RWPE2 (cell line): ENCODE measurements at regions not wholly inside any gene's neighbourhood (a gene's known extent, or its start where the extent isn't known, plus 50 kb on each side); places are given as distances from the start of the nearest gene placed in this dataset.

Source experiments
- ATAC-seq: fragments of 200-7000 bp; cut with Tn5 transposase; 3 replicates; pipeline ENCODE4 v1.9.1; 2021; ENCODE audit warnings: low read depth
- DNase-seq: peaks from one replicate; pipeline ENCODE4 v3.0.0-alpha.2; 2020; ENCODE audit warnings: low spot score
- H3K27ac ChIP-seq: fragments of 450-650 bp; 2 replicates; pipeline ENCODE4 v1.5.1; 2017; ENCODE audit warnings: mild to moderate bottlenecking; ENCODE audit not compliant: poor library complexity, severe bottlenecking
- H3K27me3 ChIP-seq: fragments of 250-450 bp; sonication (Bioruptor Pico); 2 replicates; pipeline ENCODE4 v1.5.1; 2021; ENCODE audit warnings: mild to moderate bottlenecking, moderate library complexity; ENCODE audit not compliant: insufficient read depth, poor library complexity, severe bottlenecking
- H3K36me3 ChIP-seq: fragments of 250-450 bp; sonication (Bioruptor Pico); 2 replicates; pipeline ENCODE4 v1.5.1; 2020; ENCODE audit warnings: low read depth, mild to moderate bottlenecking, moderate library complexity
- H3K4me1 ChIP-seq: fragments of 250-450 bp; sonication (Bioruptor Pico); 2 replicates; pipeline ENCODE4 v1.5.1; 2021; ENCODE audit warnings: mild to moderate bottlenecking, moderate library complexity; ENCODE audit not compliant: insufficient read depth, poor library complexity, severe bottlenecking
- H3K4me3 ChIP-seq: fragments of 250-450 bp; sonication (Bioruptor Pico); 2 replicates; pipeline ENCODE4 v1.5.1; 2021; ENCODE audit warnings: mild to moderate bottlenecking, moderate library complexity; ENCODE audit not compliant: severe bottlenecking
- H3K9me3 ChIP-seq: fragments of 250-450 bp; sonication (Bioruptor Pico); 2 replicates; pipeline ENCODE4 v1.5.1; 2021; ENCODE audit warnings: mild to moderate bottlenecking, moderate library complexity; ENCODE audit not compliant: severe bottlenecking
- TF ChIP-seq, protein P1 (sequence below): fragments of 450-650 bp; IDR thresholded peaks from one replicate; pipeline ENCODE4 v1.5.1; 2017; ENCODE audit warnings: mild to moderate bottlenecking, moderate library complexity; ENCODE audit not compliant: poor library complexity, severe bottlenecking

DNA sequence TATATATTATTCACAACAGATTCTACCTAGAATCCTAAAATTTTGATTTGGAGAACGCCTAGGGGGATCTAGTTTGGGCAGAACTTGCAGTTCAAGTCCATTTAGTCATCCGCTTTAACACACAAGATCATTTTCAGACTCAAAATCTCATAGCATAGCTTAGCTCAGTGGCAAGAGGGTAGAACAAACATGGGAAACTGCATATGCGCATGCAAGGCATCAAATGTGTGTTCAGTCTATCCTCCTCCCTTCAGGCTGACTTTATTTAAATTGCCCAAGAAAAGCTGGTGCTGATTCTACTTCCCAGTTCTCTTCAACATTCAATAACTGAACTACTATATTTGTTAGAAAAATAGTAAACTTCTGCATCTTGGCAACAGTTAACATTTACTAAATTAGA, 79.6 kb upstream of the NRXN1 start:
- ATAC-seq (no peak), DNase-seq (no peak)
- Histone ChIP-seq H3K4me1 (no peaks in the 10 kb centered on the region), H3K27me3 (peaks cover 3% of the 10 kb centered on the region), H3K9me3 (no peaks in the 10 kb centered on the region), H3K27ac (no peak overlapping the region), H3K36me3 (no peaks in the 10 kb centered on the region), H3K4me3 (no peak overlapping the region)
- TF ChIP-seq, protein P1, sequence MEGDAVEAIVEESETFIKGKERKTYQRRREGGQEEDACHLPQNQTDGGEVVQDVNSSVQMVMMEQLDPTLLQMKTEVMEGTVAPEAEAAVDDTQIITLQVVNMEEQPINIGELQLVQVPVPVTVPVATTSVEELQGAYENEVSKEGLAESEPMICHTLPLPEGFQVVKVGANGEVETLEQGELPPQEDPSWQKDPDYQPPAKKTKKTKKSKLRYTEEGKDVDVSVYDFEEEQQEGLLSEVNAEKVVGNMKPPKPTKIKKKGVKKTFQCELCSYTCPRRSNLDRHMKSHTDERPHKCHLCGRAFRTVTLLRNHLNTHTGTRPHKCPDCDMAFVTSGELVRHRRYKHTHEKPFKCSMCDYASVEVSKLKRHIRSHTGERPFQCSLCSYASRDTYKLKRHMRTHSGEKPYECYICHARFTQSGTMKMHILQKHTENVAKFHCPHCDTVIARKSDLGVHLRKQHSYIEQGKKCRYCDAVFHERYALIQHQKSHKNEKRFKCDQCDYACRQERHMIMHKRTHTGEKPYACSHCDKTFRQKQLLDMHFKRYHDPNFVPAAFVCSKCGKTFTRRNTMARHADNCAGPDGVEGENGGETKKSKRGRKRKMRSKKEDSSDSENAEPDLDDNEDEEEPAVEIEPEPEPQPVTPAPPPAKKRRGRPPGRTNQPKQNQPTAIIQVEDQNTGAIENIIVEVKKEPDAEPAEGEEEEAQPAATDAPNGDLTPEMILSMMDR = no peak

DNA sequence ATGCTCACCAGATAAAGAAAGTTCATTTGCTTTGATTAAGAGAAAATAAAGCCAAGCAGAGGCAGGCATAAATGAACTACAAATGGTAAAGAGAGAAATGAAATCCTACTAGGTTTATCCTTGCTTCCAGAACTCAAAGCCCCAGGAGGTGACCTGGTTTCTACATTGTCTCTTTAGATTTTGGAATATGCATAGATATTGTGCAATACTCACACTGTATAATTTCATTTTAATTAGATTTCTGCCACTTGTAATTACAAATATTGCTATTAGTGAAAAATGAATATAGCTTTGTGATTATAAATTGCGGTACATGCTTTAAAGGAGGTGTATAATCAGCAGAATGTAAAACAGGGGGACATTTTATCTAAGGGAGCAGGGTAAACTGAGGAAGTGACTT, 76.9 kb upstream of the NRXN1 start:
- TF ChIP-seq, protein P1 = no peak
- Histone ChIP-seq H3K27ac (no peak overlapping the region), H3K9me3 (no peaks in the 10 kb centered on the region), H3K4me1 (no peaks in the 10 kb centered on the region), H3K27me3 (peaks cover 3% of the 10 kb centered on the region), H3K4me3 (no peak overlapping the region), H3K36me3 (no peaks in the 10 kb centered on the region)
- DNase-seq = no peak
- ATAC-seq = no peak

DNA sequence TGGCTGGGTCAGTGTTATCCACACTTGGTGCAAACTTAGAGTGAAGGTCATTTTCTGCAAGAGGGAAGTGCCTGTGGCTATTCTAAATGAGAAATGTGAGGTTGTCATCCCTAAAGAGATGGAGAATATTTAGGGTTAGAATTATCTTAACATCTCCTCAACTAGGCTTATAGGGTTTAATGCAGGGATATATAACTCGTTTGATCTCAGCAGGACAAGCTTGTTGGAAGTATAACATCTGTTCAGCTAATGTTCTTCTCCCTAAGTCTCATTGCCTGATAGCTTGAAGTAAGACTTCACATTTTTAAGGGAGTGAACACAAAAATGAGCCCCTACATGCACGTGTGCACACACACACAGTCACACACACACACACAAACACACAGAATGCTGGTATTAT, 75.9 kb upstream of the NRXN1 start:
- no peaks in the 10 kb centered on the region for H3K4me1 ChIP-seq
- peaks cover 3% of the 10 kb centered on the region for H3K27me3 ChIP-seq
- H3K9me3 ChIP-seq = no peaks in the 10 kb centered on the region
- TF ChIP-seq, protein P1 = no peak
- H3K36me3 ChIP-seq = no peaks in the 10 kb centered on the region
- H3K4me3 ChIP-seq = no peak overlapping the region
- ATAC-seq = no peak
- no peak overlapping the region for H3K27ac ChIP-seq
- no peak for DNase-seq

DNA sequence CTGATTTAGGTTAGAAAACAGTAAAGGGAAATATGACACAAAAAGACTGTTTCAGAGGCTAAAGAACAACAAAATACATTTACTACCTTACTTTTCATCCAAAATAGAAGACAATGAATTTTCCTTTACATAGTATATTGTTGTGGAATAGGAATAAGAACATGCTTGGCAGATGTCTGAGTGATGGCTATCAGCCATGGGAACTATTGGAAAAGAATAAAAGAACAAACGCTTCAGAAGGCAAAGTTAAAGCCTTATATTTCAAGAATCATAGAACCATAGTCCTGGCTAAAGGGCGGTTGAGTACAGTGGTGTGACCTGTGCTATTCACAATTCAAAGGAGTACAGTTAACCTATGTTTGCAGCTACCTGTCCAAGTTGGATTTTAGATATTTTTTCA, 73.9 kb upstream of the NRXN1 start:
- Histone ChIP-seq H3K4me1 (no peaks in the 10 kb centered on the region), H3K9me3 (no peaks in the 10 kb centered on the region), H3K36me3 (no peaks in the 10 kb centered on the region), H3K4me3 (no peak overlapping the region), H3K27me3 (peaks cover 3% of the 10 kb centered on the region), H3K27ac (no peak overlapping the region)
- TF ChIP-seq, protein P1 = no peak
- ATAC-seq = no peak
- no peak for DNase-seq

DNA sequence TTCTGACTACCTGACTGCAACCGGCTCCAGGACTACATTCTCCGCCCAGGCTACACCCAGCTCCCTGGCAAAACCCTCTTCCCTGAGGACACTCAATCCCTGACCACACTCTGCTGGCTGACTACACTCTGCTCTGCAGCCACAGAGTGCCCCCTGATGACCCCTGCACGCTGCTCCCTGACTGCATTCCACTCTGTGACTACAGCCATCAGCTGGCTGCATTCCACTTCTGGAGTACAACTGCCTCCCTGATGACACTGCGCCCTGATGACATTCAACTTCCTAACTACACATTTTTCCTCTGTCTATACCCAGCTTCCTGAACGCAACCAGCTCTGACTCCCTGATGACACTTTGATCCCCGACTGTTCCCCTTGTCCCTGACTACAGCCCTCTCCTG, 71.3 kb upstream of the NRXN1 start:
- H3K4me1 ChIP-seq = no peaks in the 10 kb centered on the region
- no peaks in the 10 kb centered on the region for H3K27me3 ChIP-seq
- no peak overlapping the region for H3K4me3 ChIP-seq
- ATAC-seq = peak; percentile 49; the same call in 2 of the 3 replicates
- TF ChIP-seq, protein P1 = no peak
- H3K27ac ChIP-seq = no peak overlapping the region
- DNase-seq = no peak
- H3K36me3 ChIP-seq = no peaks in the 10 kb centered on the region
- H3K9me3 ChIP-seq = no peaks in the 10 kb centered on the region
